ENCODE measurements at regions not wholly inside any gene's neighbourhood (a gene's known extent, or its start where the extent isn't known, plus 50 kb on each side); places are given as distances from the start of the nearest gene placed in this dataset.

GRCh38 chr4:130099105-130099504 lies 1003.2 kb downstream of the C4orf33 start:
- H3K4me3 ChIP-seq (ENCODE audit: low read depth, low read length) = no peak overlapping the region
- TF ChIP-seq POLR2A (IDR thresholded peaks at IDR 0.05; ENCODE audit: extremely low read depth, insufficient read length) (no peak), MAX (IDR thresholded peaks at IDR 0.05; ENCODE audit: low read depth, low read length) (no peak), MYC (IDR thresholded peaks at IDR 0.05; ENCODE audit: low read depth, low read length) (no peak), CTCF (IDR thresholded peaks at IDR 0.05; ENCODE audit: low read depth, low read length) (no peak)
- no peak for DNase-seq (ENCODE audit: low read depth)

- no peak overlapping the region for H3K4me3 ChIP-seq (ENCODE audit: low read depth, low read length)
- TF ChIP-seq POLR2A (IDR thresholded peaks at IDR 0.05; ENCODE audit: extremely low read depth, insufficient read length) = no peak
- TF ChIP-seq MYC (IDR thresholded peaks at IDR 0.05; ENCODE audit: low read depth, low read length) = no peak
- TF ChIP-seq CTCF (IDR thresholded peaks at IDR 0.05; ENCODE audit: low read depth, low read length) = no peak
- TF ChIP-seq MAX (IDR thresholded peaks at IDR 0.05; ENCODE audit: low read depth, low read length) = no peak
- DNase-seq (ENCODE audit: low read depth) = no peak
Observed at GRCh38 chr4:130110189-130110588, 1014.2 kb downstream of the C4orf33 start.

- no peak overlapping the region for H3K4me3 ChIP-seq (ENCODE audit: low read depth, low read length)
- DNase-seq (ENCODE audit: low read depth) = no peak
- no peak for TF ChIP-seq MAX (IDR thresholded peaks at IDR 0.05; ENCODE audit: low read depth, low read length)
- TF ChIP-seq MYC (IDR thresholded peaks at IDR 0.05; ENCODE audit: low read depth, low read length) = no peak
- TF ChIP-seq POLR2A (IDR thresholded peaks at IDR 0.05; ENCODE audit: extremely low read depth, insufficient read length) = no peak
- TF ChIP-seq CTCF (IDR thresholded peaks at IDR 0.05; ENCODE audit: low read depth, low read length) = no peak
Observed at GRCh38 chr4:130110770-130111169, 1014.8 kb downstream of the C4orf33 start.

- TF ChIP-seq MYC (IDR thresholded peaks at IDR 0.05; ENCODE audit: low read depth, low read length) (no peak), CTCF (IDR thresholded peaks at IDR 0.05; ENCODE audit: low read depth, low read length) (no peak), MAX (IDR thresholded peaks at IDR 0.05; ENCODE audit: low read depth, low read length) (no peak), POLR2A (IDR thresholded peaks at IDR 0.05; ENCODE audit: extremely low read depth, insufficient read length) (no peak)
- no peak for DNase-seq (ENCODE audit: low read depth)
- no peak overlapping the region for H3K4me3 ChIP-seq (ENCODE audit: low read depth, low read length)
Observed at GRCh38 chr4:130124066-130124465, 1028.1 kb downstream of the C4orf33 start.

- no peak overlapping the region for H3K4me3 ChIP-seq (ENCODE audit: low read depth, low read length)
- TF ChIP-seq MYC (IDR thresholded peaks at IDR 0.05; ENCODE audit: low read depth, low read length) (no peak), CTCF (IDR thresholded peaks at IDR 0.05; ENCODE audit: low read depth, low read length) (no peak), POLR2A (IDR thresholded peaks at IDR 0.05; ENCODE audit: extremely low read depth, insufficient read length) (no peak), MAX (IDR thresholded peaks at IDR 0.05; ENCODE audit: low read depth, low read length) (no peak)
- DNase-seq (ENCODE audit: low read depth) = no peak
Observed at GRCh38 chr4:130125467-130125866, 1029.5 kb downstream of the C4orf33 start.

- no peak for DNase-seq (ENCODE audit: low read depth)
- no peak overlapping the region for H3K4me3 ChIP-seq (ENCODE audit: low read depth, low read length)
- TF ChIP-seq MYC (IDR thresholded peaks at IDR 0.05; ENCODE audit: low read depth, low read length) (no peak), CTCF (IDR thresholded peaks at IDR 0.05; ENCODE audit: low read depth, low read length) (no peak), MAX (IDR thresholded peaks at IDR 0.05; ENCODE audit: low read depth, low read length) (no peak), POLR2A (IDR thresholded peaks at IDR 0.05; ENCODE audit: extremely low read depth, insufficient read length) (no peak)
Observed at GRCh38 chr4:130127297-130127696, 1031.3 kb downstream of the C4orf33 start.
